G401.6 (cell line): ENCODE measurements at regions not wholly inside any gene's neighbourhood (a gene's known extent, or its start where the extent isn't known, plus 50 kb on each side); places are given as distances from the start of the nearest gene placed in this dataset.
"Not testable (repeated sequence)": the region's sequence is repeated elsewhere in the genome, so short reads cannot be mapped to it uniquely, and the experiment has no call there.

ENCODE experiments used
- FAIRE-seq: peaks from 2 replicates; lab custom pipeline; 2012; peaks lifted over from hg19 to GRCh38; lab: Jason Lieb, UNC

GRCh38 chr5:63554191-63554590, 408.1 kb downstream of the HTR1A start:
- FAIRE-seq = no peak

GRCh38 chr5:63553073-63553472, 409.2 kb downstream of the HTR1A start:
- no peak for FAIRE-seq

GRCh38 chr5:63535840-63536602, 426.2 kb downstream of the HTR1A start:
- FAIRE-seq = no peak

- FAIRE-seq = no peak
These were observed 438.0 kb downstream of the HTR1A start for GRCh38 chr5:63524281-63524680.

- FAIRE-seq = no peak
These were observed 446.2 kb downstream of the HTR1A start for GRCh38 chr5:63516006-63516405.

- FAIRE-seq = no peak
These were observed 462.0 kb downstream of the HTR1A start for GRCh38 chr5:63500242-63500641.

GRCh38 chr5:63495225-63495624, 467.0 kb downstream of the HTR1A start:
- no peak for FAIRE-seq

- no peak for FAIRE-seq
These were observed 478.9 kb downstream of the HTR1A start for GRCh38 chr5:63483338-63483737.

- FAIRE-seq = no peak
These were observed 488.8 kb downstream of the HTR1A start for GRCh38 chr5:63473335-63473967.

- FAIRE-seq = no peak
These were observed 506.0 kb downstream of the HTR1A start for GRCh38 chr5:63456279-63456678.

GRCh38 chr5:63451188-63451587, 511.1 kb downstream of the HTR1A start:
- no peak for FAIRE-seq

GRCh38 chr5:63439537-63439936, 522.7 kb downstream of the HTR1A start:
- FAIRE-seq = no peak

GRCh38 chr5:63409737-63410136, 552.5 kb downstream of the HTR1A start:
- no peak for FAIRE-seq

- FAIRE-seq = no peak
These were observed 553.3 kb downstream of the HTR1A start for GRCh38 chr5:63408984-63409383.

- FAIRE-seq = no peak
These were observed 560.7 kb downstream of the HTR1A start for GRCh38 chr5:63401436-63402046.

- FAIRE-seq = no peak
These were observed 562.2 kb downstream of the HTR1A start for GRCh38 chr5:63400079-63400478.

GRCh38 chr5:63398346-63398745, 563.9 kb downstream of the HTR1A start:
- no peak for FAIRE-seq

GRCh38 chr5:63388188-63388587, 574.1 kb downstream of the HTR1A start:
- not testable (repeated sequence) for FAIRE-seq

GRCh38 chr5:63375851-63376250, 586.4 kb downstream of the HTR1A start:
- FAIRE-seq = no peak

- no peak for FAIRE-seq
These were observed 588.2 kb downstream of the HTR1A start for GRCh38 chr5:63374085-63374484.

GRCh38 chr5:63351164-63351563, 611.1 kb downstream of the HTR1A start:
- no peak for FAIRE-seq

- FAIRE-seq = no peak
These were observed 615.8 kb downstream of the HTR1A start for GRCh38 chr5:63346451-63346850.

GRCh38 chr5:63341442-63341841, 620.8 kb downstream of the HTR1A start:
- no peak for FAIRE-seq

GRCh38 chr5:63323926-63324325, 638.3 kb downstream of the HTR1A start:
- no peak for FAIRE-seq
